HUES64 (cell line): ENCODE measurements at regions not wholly inside any gene's neighbourhood (a gene's known extent, or its start where the extent isn't known, plus 50 kb on each side); places are given as distances from the start of the nearest gene placed in this dataset.
A peak's percentile ranks its signal among the peaks of the same experiment; 100 is the strongest.

ENCODE experiments used
- H3K27ac ChIP-seq: 2 replicates; pipeline ENCODE4 v1.7.0; 2013; ENCODE audit warnings: low read depth, low read length, inconsistent platforms
- H3K27me3 ChIP-seq: 2 replicates; pipeline ENCODE4 v1.6.1; 2013; ENCODE audit warnings: mild to moderate bottlenecking, low read length; ENCODE audit not compliant: insufficient read depth
- H3K36me3 ChIP-seq: 2 replicates; pipeline ENCODE4 v1.6.1; 2013; ENCODE audit warnings: mild to moderate bottlenecking, low read length; ENCODE audit not compliant: insufficient read depth
- H3K4me1 ChIP-seq: 2 replicates; pipeline ENCODE4 v1.6.1; 2013; ENCODE audit warnings: mild to moderate bottlenecking, low read length, moderate library complexity; ENCODE audit not compliant: insufficient read depth
- H3K4me3 ChIP-seq: 2 replicates; pipeline ENCODE4 v1.5.1; 2013; ENCODE audit warnings: mild to moderate bottlenecking, low read length, moderate library complexity
- H3K9ac ChIP-seq: 2 replicates; pipeline ENCODE4 v1.6.1; 2013; ENCODE audit warnings: mild to moderate bottlenecking, low read depth, low read length
- H3K9me3 ChIP-seq: 2 replicates; pipeline ENCODE4 v1.6.1; 2013; ENCODE audit warnings: low read depth, low read length; ENCODE audit not compliant: insufficient read depth
- whole genome bisulfite sequencing: fragments of 150-250, 120-280 bp; methylation state at CpG from one replicate; pipeline ENCODE4 v1.1.7; 2013; ENCODE audit warnings: missing lambda C conversion rate; 5-methylcytosine and 5-hydroxymethylcytosine counted together

- H3K9ac ChIP-seq = no peak overlapping the region
- WGBS = 86% methylated on average over 2 of the region's 2 CpGs
- no peak overlapping the region for H3K27ac ChIP-seq
Measured at GRCh38 chr1:164361927-164362326, 197.1 kb upstream of the PBX1 start.

GRCh38 chr1:164363980-164364379 lies 195.0 kb upstream of the PBX1 start:
- H3K4me3 ChIP-seq = no peak overlapping the region
- 97% methylated on average over 1 of the region's 1 CpG for WGBS
- H3K4me1 ChIP-seq = no peaks in the 10 kb centered on the region
- no peaks in the 10 kb centered on the region for H3K36me3 ChIP-seq
- H3K9ac ChIP-seq = no peak overlapping the region
- no peaks in the 10 kb centered on the region for H3K27me3 ChIP-seq
- H3K27ac ChIP-seq = no peak overlapping the region
- H3K9me3 ChIP-seq = peaks cover 11% of the 10 kb centered on the region

More at GRCh38 chr1:164361927-164362326, 197.1 kb upstream of the PBX1 start:
- no peak overlapping the region for H3K4me3 ChIP-seq
- peaks cover 10% of the 10 kb centered on the region for H3K9me3 ChIP-seq
- no peaks in the 10 kb centered on the region for H3K36me3 ChIP-seq
- no peaks in the 10 kb centered on the region for H3K27me3 ChIP-seq
- H3K4me1 ChIP-seq = no peaks in the 10 kb centered on the region

- 100% methylated on average over 1 of the region's 1 CpG for WGBS
- H3K36me3 ChIP-seq = no peaks in the 10 kb centered on the region
- H3K27ac ChIP-seq = no peak overlapping the region
Measured at GRCh38 chr1:164366014-164366413, 193.0 kb upstream of the PBX1 start.

GRCh38 chr1:164369698-164370365 lies 189.2 kb upstream of the PBX1 start:
- WGBS = 95% methylated on average over 4 of the region's 4 CpGs
- H3K36me3 ChIP-seq = no peaks in the 10 kb centered on the region
- H3K9me3 ChIP-seq = peaks cover 11% of the 10 kb centered on the region

More at GRCh38 chr1:164366014-164366413, 193.0 kb upstream of the PBX1 start:
- H3K9me3 ChIP-seq = peaks cover 11% of the 10 kb centered on the region
- no peaks in the 10 kb centered on the region for H3K27me3 ChIP-seq
- H3K4me1 ChIP-seq = no peaks in the 10 kb centered on the region
- no peak overlapping the region for H3K4me3 ChIP-seq
- H3K9ac ChIP-seq = no peak overlapping the region

GRCh38 chr1:164380893-164381292 lies 178.1 kb upstream of the PBX1 start:
- no peak overlapping the region for H3K9ac ChIP-seq
- H3K27ac ChIP-seq = no peak overlapping the region
- no peaks in the 10 kb centered on the region for H3K36me3 ChIP-seq
- H3K9me3 ChIP-seq = no peaks in the 10 kb centered on the region
- H3K4me1 ChIP-seq = no peaks in the 10 kb centered on the region
- no peaks in the 10 kb centered on the region for H3K27me3 ChIP-seq
- WGBS = 44% methylated on average over 4 of the region's 4 CpGs
- no peak overlapping the region for H3K4me3 ChIP-seq

More at GRCh38 chr1:164369698-164370365, 189.2 kb upstream of the PBX1 start:
- H3K27ac ChIP-seq = no peak overlapping the region
- H3K9ac ChIP-seq = no peak overlapping the region
- H3K27me3 ChIP-seq = no peaks in the 10 kb centered on the region
- no peak overlapping the region for H3K4me3 ChIP-seq
- H3K4me1 ChIP-seq = peaks cover 12% of the 10 kb centered on the region

- H3K27me3 ChIP-seq = no peaks in the 10 kb centered on the region
- H3K9ac ChIP-seq = no peak overlapping the region
- no peaks in the 10 kb centered on the region for H3K9me3 ChIP-seq
- H3K4me1 ChIP-seq = no peaks in the 10 kb centered on the region
- WGBS = 93% methylated on average over 8 of the region's 8 CpGs
- H3K4me3 ChIP-seq = no peak overlapping the region
- no peaks in the 10 kb centered on the region for H3K36me3 ChIP-seq
- no peak overlapping the region for H3K27ac ChIP-seq
Measured at GRCh38 chr1:164382384-164382783, 176.6 kb upstream of the PBX1 start.

- no peak overlapping the region for H3K27ac ChIP-seq
- no peak overlapping the region for H3K4me3 ChIP-seq
- WGBS = 100% methylated on average over 3 of the region's 3 CpGs
- no peaks in the 10 kb centered on the region for H3K4me1 ChIP-seq
- H3K36me3 ChIP-seq = no peaks in the 10 kb centered on the region
- H3K9me3 ChIP-seq = no peaks in the 10 kb centered on the region
- no peak overlapping the region for H3K9ac ChIP-seq
- no peaks in the 10 kb centered on the region for H3K27me3 ChIP-seq
Measured at GRCh38 chr1:164384262-164384661, 174.7 kb upstream of the PBX1 start.

- no peaks in the 10 kb centered on the region for H3K9me3 ChIP-seq
- H3K36me3 ChIP-seq = no peaks in the 10 kb centered on the region
- no peak overlapping the region for H3K4me3 ChIP-seq
- H3K27me3 ChIP-seq = no peaks in the 10 kb centered on the region
- 59% methylated on average over 2 of the region's 2 CpGs for WGBS
- H3K9ac ChIP-seq = no peak overlapping the region
- H3K27ac ChIP-seq = peak overlapping the region; percentile 4; the same call in 1 of the 2 replicates
- peaks cover 20% of the 10 kb centered on the region for H3K4me1 ChIP-seq
Measured at GRCh38 chr1:164417016-164417704, 141.8 kb upstream of the PBX1 start.

- WGBS = 76% methylated on average over 1 of the region's 1 CpG
Measured at GRCh38 chr1:164423136-164423535, 135.8 kb upstream of the PBX1 start.

GRCh38 chr1:164433141-164433817 lies 125.7 kb upstream of the PBX1 start:
- H3K4me3 ChIP-seq = no peak overlapping the region
- no peak overlapping the region for H3K9ac ChIP-seq
- no peaks in the 10 kb centered on the region for H3K9me3 ChIP-seq
- WGBS = 78% methylated on average over 2 of the region's 3 CpGs
- H3K36me3 ChIP-seq = no peaks in the 10 kb centered on the region
- no peak overlapping the region for H3K27ac ChIP-seq
- H3K4me1 ChIP-seq = no peaks in the 10 kb centered on the region
- no peaks in the 10 kb centered on the region for H3K27me3 ChIP-seq

More at GRCh38 chr1:164423136-164423535, 135.8 kb upstream of the PBX1 start:
- Histone ChIP-seq H3K9ac (no peak overlapping the region), H3K27ac (no peak overlapping the region), H3K27me3 (no peaks in the 10 kb centered on the region), H3K4me3 (no peak overlapping the region), H3K36me3 (no peaks in the 10 kb centered on the region), H3K4me1 (peaks cover 9% of the 10 kb centered on the region), H3K9me3 (no peaks in the 10 kb centered on the region)

GRCh38 chr1:164433818-164434170 lies 125.2 kb upstream of the PBX1 start:
- Histone ChIP-seq H3K9ac (no peak overlapping the region), H3K4me3 (no peak overlapping the region), H3K4me1 (no peaks in the 10 kb centered on the region), H3K9me3 (no peaks in the 10 kb centered on the region), H3K27ac (no peak overlapping the region), H3K27me3 (no peaks in the 10 kb centered on the region), H3K36me3 (no peaks in the 10 kb centered on the region)
- WGBS = 60% methylated on average over 1 of the region's 1 CpG
